ENCODE measurements at regions not wholly inside any gene's neighbourhood (a gene's known extent, or its start where the extent isn't known, plus 50 kb on each side); places are given as distances from the start of the nearest gene placed in this dataset.

- Histone ChIP-seq H3K27ac (no peak overlapping the region), H3K4me3 (no peak overlapping the region), H3K36me3 (no peaks in the 10 kb centered on the region), H3K9me3 (no peaks in the 10 kb centered on the region), H3K4me1 (peaks cover 8% of the 10 kb centered on the region), H3K27me3 (no peaks in the 10 kb centered on the region)
- TF ChIP-seq CTCF (IDR thresholded peaks at IDR 0.05) = no peak
- ATAC-seq (peak; percentile 67), DNase-seq (no peak)
- intact Hi-C loops (cut with DNase I) = no loop called here
Observed at GRCh38 chr7:106721816-106722785, 61.1 kb upstream of the CCDC71L start.

DNA sequence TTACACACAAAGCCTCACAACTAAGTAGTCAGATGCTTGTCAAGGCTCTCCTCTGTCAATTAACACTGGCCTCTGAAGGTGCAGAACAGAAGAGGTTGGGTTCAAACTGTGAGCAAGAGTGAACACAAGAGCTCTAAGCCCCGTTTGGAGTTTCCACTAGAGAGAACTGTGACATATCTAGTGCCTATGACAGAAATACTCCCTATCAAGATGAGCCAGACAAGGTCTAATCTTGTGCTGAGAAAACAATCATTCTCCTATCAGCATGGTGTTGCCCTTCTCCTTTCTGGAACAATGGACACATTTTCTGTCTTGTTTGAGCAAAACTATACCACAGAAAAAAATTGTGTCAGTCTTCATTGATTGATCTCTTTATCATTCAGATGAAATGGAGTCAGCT is 62.4 kb upstream of the CCDC71L start:
- TF ChIP-seq CTCF (IDR thresholded peaks at IDR 0.05) = no peak
- no peak overlapping the region for H3K4me3 ChIP-seq

DNA sequence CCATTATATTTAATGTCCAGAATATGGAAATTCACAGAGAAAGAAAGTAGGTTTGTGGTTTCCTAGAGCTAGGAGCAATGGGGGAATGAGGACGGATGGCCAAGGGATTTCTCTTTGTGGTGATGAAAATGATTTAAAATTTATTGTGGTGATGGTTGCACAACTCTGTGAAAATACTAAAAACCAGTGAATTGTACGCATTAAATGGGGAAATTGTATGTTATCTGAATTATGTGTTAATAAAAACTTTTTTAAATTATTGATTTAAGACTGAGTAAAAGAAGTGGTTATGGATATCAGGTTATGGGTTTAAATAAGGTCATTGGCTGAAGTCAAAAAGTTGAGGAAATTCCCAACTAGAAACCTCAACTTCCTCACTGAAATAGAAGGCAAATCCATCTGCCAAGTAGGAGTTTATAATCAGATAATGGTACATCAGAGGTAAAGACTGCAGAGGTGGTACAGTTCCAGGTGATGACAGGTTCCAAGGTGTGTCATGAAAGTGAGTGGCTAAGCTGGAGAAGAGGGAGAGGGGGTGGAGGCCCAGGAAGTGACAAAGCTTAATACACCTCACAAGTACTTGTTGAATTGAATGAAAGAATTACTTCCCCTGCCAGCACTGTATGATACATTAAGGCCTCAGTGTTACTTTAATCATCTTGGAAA is 68.9 kb upstream of the CCDC71L start:
- no peak overlapping the region for H3K27ac ChIP-seq
- no peak for TF ChIP-seq CTCF (IDR thresholded peaks at IDR 0.05)
- H3K4me1 ChIP-seq = peaks cover 24% of the 10 kb centered on the region
- H3K36me3 ChIP-seq = no peaks in the 10 kb centered on the region
- DNase-seq (no peak), ATAC-seq (no peak)
- intact Hi-C loops (cut with DNase I) = no loop called here
- no peaks in the 10 kb centered on the region for H3K9me3 ChIP-seq
- H3K27me3 ChIP-seq = no peaks in the 10 kb centered on the region
- no peak overlapping the region for H3K4me3 ChIP-seq

More for the DNA sequence above, 62.4 kb upstream of the CCDC71L start:
- Histone ChIP-seq H3K36me3 (no peaks in the 10 kb centered on the region), H3K27me3 (no peaks in the 10 kb centered on the region), H3K4me1 (peaks cover 8% of the 10 kb centered on the region), H3K9me3 (no peaks in the 10 kb centered on the region), H3K27ac (no peak overlapping the region)
- ATAC-seq (no peak), DNase-seq (no peak)
- intact Hi-C loops (cut with DNase I) = no loop called here

GRCh38 chr7:106731187-106731586 is 70.2 kb upstream of the CCDC71L start:
- H3K36me3 ChIP-seq = no peaks in the 10 kb centered on the region
- DNase-seq (no peak), ATAC-seq (peak; percentile 47)
- H3K4me1 ChIP-seq = peaks cover 24% of the 10 kb centered on the region
- intact Hi-C loops (cut with DNase I) = no loop called here
- TF ChIP-seq CTCF (IDR thresholded peaks at IDR 0.05) = no peak
- no peak overlapping the region for H3K4me3 ChIP-seq
- no peaks in the 10 kb centered on the region for H3K9me3 ChIP-seq
- H3K27ac ChIP-seq = no peak overlapping the region
- no peaks in the 10 kb centered on the region for H3K27me3 ChIP-seq

GRCh38 chr7:106731646-106732444 is 70.9 kb upstream of the CCDC71L start:
- Histone ChIP-seq H3K4me3 (peak overlapping the region; percentile 2), H3K9me3 (no peaks in the 10 kb centered on the region), H3K27me3 (no peaks in the 10 kb centered on the region), H3K36me3 (no peaks in the 10 kb centered on the region), H3K27ac (no peak overlapping the region), H3K4me1 (peaks cover 24% of the 10 kb centered on the region)
- no peak for TF ChIP-seq CTCF (IDR thresholded peaks at IDR 0.05)
- ATAC-seq = peak; percentile 79
- intact Hi-C loops (cut with DNase I) = no loop called here
- no peak for DNase-seq
